WTC11 (cell line): ENCODE measurements at regions not wholly inside any gene's neighbourhood (a gene's known extent, or its start where the extent isn't known, plus 50 kb on each side); places are given as distances from the start of the nearest gene placed in this dataset.

ENCODE experiments used
- ATAC-seq: fragments of 200-7000 bp; cut with Tn5 transposase; 2 replicates; pipeline ENCODE4 v1.10.0; 2021; ENCODE audit warnings: mild to moderate bottlenecking, moderate library complexity
- CTCF ChIA-PET: fragments of 300-600 bp; sonication (Branson Sonifier 250); formaldehyde crosslinking; loops from one replicate; lab custom pipeline; 2021; ENCODE audit warnings: antibody characterized with exemption; lab: Charles Lee
- POLR2A ChIA-PET: fragments of 350-600 bp; sonication (Branson Sonifier 250); formaldehyde crosslinking; loops from one replicate; lab custom pipeline; 2021; ENCODE audit warnings: antibody characterized with exemption; lab: Charles Lee
- DNase-seq: peaks from one replicate; pipeline ENCODE4 v3.0.0; 2021; ENCODE audit warnings: low spot score
- H3K27ac Mint-ChIP-seq: 2 replicates; pipeline ENCODE4 v1.8.0; 2021; ENCODE audit warnings: mixed read lengths
- H3K27me3 Mint-ChIP-seq: 2 replicates; pipeline ENCODE4 v1.8.0; 2021; ENCODE audit warnings: low read depth, mild to moderate bottlenecking, moderate library complexity, mixed read lengths
- H3K36me3 Mint-ChIP-seq: 2 replicates; pipeline ENCODE4 v1.8.0; 2021; ENCODE audit warnings: mixed read lengths
- H3K4me1 Mint-ChIP-seq: 2 replicates; pipeline ENCODE4 v1.8.0; 2022; ENCODE audit warnings: mixed read lengths
- H3K4me3 Mint-ChIP-seq: 2 replicates; pipeline ENCODE4 v1.8.0; 2021; ENCODE audit warnings: mild to moderate bottlenecking, moderate library complexity, mixed read lengths
- H3K9me3 Mint-ChIP-seq: 2 replicates; pipeline ENCODE4 v1.8.0; 2021; ENCODE audit warnings: mixed read lengths
- ARID4B ChIP-seq: sonication (generic); formaldehyde crosslinking; IDR thresholded peaks from 2 replicates; pipeline ENCODE4 v1.8.0; 2023; ENCODE audit warnings: missing genetic modification reagents, mild to moderate bottlenecking, borderline replicate concordance
- CBFB ChIP-seq: sonication (generic); formaldehyde crosslinking; IDR thresholded peaks from 2 replicates; pipeline ENCODE4 v1.8.1; 2022; ENCODE audit warnings: mild to moderate bottlenecking, low read depth, missing genetic modification reagents
- CREB1 ChIP-seq: sonication (generic); formaldehyde crosslinking; IDR thresholded peaks from 2 replicates; pipeline ENCODE4 v1.8.0; 2023; ENCODE audit warnings: mild to moderate bottlenecking, missing genetic modification reagents
- E2F4 ChIP-seq: sonication (generic); formaldehyde crosslinking; IDR thresholded peaks from 2 replicates; pipeline ENCODE4 v1.8.1; 2022; ENCODE audit warnings: low read depth, mild to moderate bottlenecking, moderate library complexity, missing genetic modification reagents, borderline replicate concordance
- FOXJ3 ChIP-seq: sonication (generic); formaldehyde crosslinking; IDR thresholded peaks from 2 replicates; pipeline ENCODE4 v1.9.0; 2021; ENCODE audit warnings: missing genetic modification reagents, mild to moderate bottlenecking, borderline replicate concordance
- GABPB1 ChIP-seq: sonication (generic); formaldehyde crosslinking; IDR thresholded peaks from 2 replicates; pipeline ENCODE4 v1.8.1; 2023; ENCODE audit warnings: mild to moderate bottlenecking, missing genetic modification reagents
- GTF2I ChIP-seq: fragments of 250-450 bp; sonication (Bioruptor Pico); conservative IDR thresholded peaks from 2 replicates; pipeline ENCODE4 v1.4.0; 2021; ENCODE audit warnings: mild to moderate bottlenecking
- JAZF1 ChIP-seq: fragments of 250-450 bp; sonication (Bioruptor Pico); IDR thresholded peaks from 2 replicates; pipeline ENCODE4 v1.9.0; 2021; ENCODE audit warnings: moderate library complexity, mild to moderate bottlenecking, inconsistent platforms
- NR1H2 ChIP-seq: sonication (generic); formaldehyde crosslinking; IDR thresholded peaks from 2 replicates; pipeline ENCODE4 v1.9.0; 2021; ENCODE audit warnings: mild to moderate bottlenecking, moderate library complexity, missing genetic modification reagents
- PRDM15 ChIP-seq: sonication (generic); formaldehyde crosslinking; IDR thresholded peaks from 2 replicates; pipeline ENCODE4 v1.8.0; 2022; ENCODE audit warnings: missing genetic modification reagents
- PRRX2 ChIP-seq: fragments of 250-450 bp; sonication (Bioruptor Pico); IDR thresholded peaks from 2 replicates; pipeline ENCODE4 v1.8.0; 2021; ENCODE audit warnings: mild to moderate bottlenecking
- SMAD3 ChIP-seq: sonication (generic); formaldehyde crosslinking; IDR thresholded peaks from 2 replicates; pipeline ENCODE4 v1.8.0; 2022; ENCODE audit warnings: missing genetic modification reagents, mild to moderate bottlenecking, borderline replicate concordance
- SOX15 ChIP-seq: fragments of 250-450 bp; sonication (Bioruptor Pico); IDR thresholded peaks from 2 replicates; pipeline ENCODE4 v1.9.0; 2021; ENCODE audit warnings: mild to moderate bottlenecking
- TEAD4 ChIP-seq: sonication (generic); formaldehyde crosslinking; IDR thresholded peaks from 2 replicates; pipeline ENCODE4 v1.8.0; 2022; ENCODE audit warnings: mild to moderate bottlenecking, missing genetic modification reagents
- TP53 ChIP-seq: sonication (generic); formaldehyde crosslinking; IDR thresholded peaks from 2 replicates; pipeline ENCODE4 v1.8.1; 2023; ENCODE audit warnings: mild to moderate bottlenecking, missing genetic modification reagents
- USF1 ChIP-seq: sonication (generic); formaldehyde crosslinking; IDR thresholded peaks from 2 replicates; pipeline ENCODE4 v1.8.0; 2022; ENCODE audit warnings: mild to moderate bottlenecking, missing genetic modification reagents
- ZBTB21 ChIP-seq: sonication (generic); formaldehyde crosslinking; IDR thresholded peaks from 2 replicates; pipeline ENCODE4 v1.8.1; 2023; ENCODE audit warnings: mild to moderate bottlenecking, missing genetic modification reagents, borderline replicate concordance
- ZNF138 ChIP-seq: sonication (generic); formaldehyde crosslinking; conservative IDR thresholded peaks from 2 replicates; pipeline ENCODE4 v1.8.1; 2022; ENCODE audit warnings: mild to moderate bottlenecking, moderate library complexity, missing genetic modification reagents
- ZNF219 ChIP-seq: sonication (generic); formaldehyde crosslinking; IDR thresholded peaks from 2 replicates; pipeline ENCODE4 v1.8.0; 2023; ENCODE audit warnings: missing genetic modification reagents, mild to moderate bottlenecking, borderline replicate concordance
- ZNF232 ChIP-seq: sonication (generic); formaldehyde crosslinking; IDR thresholded peaks from 2 replicates; pipeline ENCODE4 v1.8.0; 2022; ENCODE audit warnings: mild to moderate bottlenecking, missing genetic modification reagents
- ZNF317 ChIP-seq: sonication (generic); formaldehyde crosslinking; IDR thresholded peaks from 2 replicates; pipeline ENCODE4 v1.8.1; 2023; ENCODE audit warnings: low read depth, mild to moderate bottlenecking, moderate library complexity, missing genetic modification reagents, borderline replicate concordance
- ZSCAN18 ChIP-seq: fragments of 250-450 bp; sonication (Bioruptor Pico); IDR thresholded peaks from 2 replicates; pipeline ENCODE4 v2.1.2; 2022; ENCODE audit warnings: mild to moderate bottlenecking, moderate library complexity

- no peak for ATAC-seq
- ChIA-PET POLR2A (no interaction called here), CTCF (no interaction called here)
- H3K27ac Mint-ChIP-seq = no peak overlapping the region
- H3K9me3 Mint-ChIP-seq = peaks cover 24% of the 10 kb centered on the region
- no peaks in the 10 kb centered on the region for H3K4me1 Mint-ChIP-seq
- no peak overlapping the region for H3K4me3 Mint-ChIP-seq
- no peaks in the 10 kb centered on the region for H3K27me3 Mint-ChIP-seq
- peaks cover 16% of the 10 kb centered on the region for H3K36me3 Mint-ChIP-seq
- DNase-seq = no peak
- no peak for TF ChIP-seq CREB1
- TF ChIP-seq GTF2I = no peak
- TF ChIP-seq PRDM15 = no peak
- TF ChIP-seq ZNF138 (CRISPR knock-in tag) = no peak
- no peak for TF ChIP-seq USF1 (CRISPR knock-in tag)
- TF ChIP-seq TEAD4 = no peak
- TF ChIP-seq CBFB (CRISPR knock-in tag) = no peak
- TF ChIP-seq PRRX2 (CRISPR knock-in tag) = no peak
- TF ChIP-seq SMAD3 = no peak
- TF ChIP-seq ZNF219 (CRISPR knock-in tag) = no peak
- no peak for TF ChIP-seq ZNF317 (CRISPR knock-in tag)
- no peak for TF ChIP-seq FOXJ3 (CRISPR knock-in tag)
Measured at GRCh38 chr2:56676966-56677365, 493.2 kb downstream of the CCDC85A start.

- Mint-ChIP-seq H3K9me3 (peaks cover 7% of the 10 kb centered on the region; the same call in 1 of the 2 replicates), H3K27ac (no peak overlapping the region)
- TF ChIP-seq NR1H2 (CRISPR knock-in tag) (no peak), SOX15 (CRISPR knock-in tag) (no peak), JAZF1 (no peak), ZBTB21 (CRISPR knock-in tag) (no peak), E2F4 (no peak), ARID4B (CRISPR knock-in tag) (no peak), GABPB1 (CRISPR knock-in tag) (no peak), ZNF232 (CRISPR knock-in tag) (no peak), TP53 (CRISPR knock-in tag) (no peak), ZSCAN18 (CRISPR knock-in tag) (no peak)
- TF ChIP-seq, all 79 proteins: peak for 0
- POLR2A ChIA-PET = no interaction called here
- Mint-ChIP-seq H3K4me1 (peaks cover 3% of the 10 kb centered on the region; the same call in 1 of the 2 replicates), H3K36me3 (no peaks in the 10 kb centered on the region), H3K4me3 (no peak overlapping the region), H3K27me3 (no peaks in the 10 kb centered on the region)
- ATAC-seq (no peak), DNase-seq (no peak)
- CTCF ChIA-PET = interaction anchor here (1.3 kb wide), 1 partner anchor 497 kb away, joined by 3 read pairs; the partner anchor contains the start of gene CCDC85A
Measured at GRCh38 chr2:56680971-56681631, 497.3 kb downstream of the CCDC85A start.
